ENCODE measurements at regions not wholly inside any gene's neighbourhood (a gene's known extent, or its start where the extent isn't known, plus 50 kb on each side); places are given as distances from the start of the nearest gene placed in this dataset.

DNA sequence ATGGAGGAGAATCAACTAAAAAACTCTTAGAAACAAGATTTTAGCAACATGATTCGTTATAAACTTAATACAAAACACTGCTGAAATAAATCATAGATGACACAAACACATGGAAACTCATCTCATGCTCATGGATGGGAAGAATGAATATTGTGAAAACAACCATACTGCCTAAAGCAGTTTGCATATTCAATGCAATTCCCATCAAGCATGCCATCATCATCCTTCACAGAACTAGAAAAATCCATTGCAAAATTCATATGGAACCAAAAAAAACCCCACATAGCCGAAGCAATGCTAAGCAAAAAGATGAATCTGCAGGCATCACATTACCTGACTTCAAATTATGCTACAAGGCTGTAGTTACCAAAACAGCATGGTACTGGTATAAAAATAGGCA is 1015.8 kb upstream of the GRIA3 start:
- TF ChIP-seq ZBTB8A (tag by site-specific recombination; IDR thresholded peaks at IDR 0.05) (no peak), KLF9 (tag by site-specific recombination; IDR thresholded peaks at IDR 0.05; ENCODE audit: low read depth) (no peak), ZNF169 (tag by site-specific recombination; IDR thresholded peaks at IDR 0.05) (no peak), ZNF529 (tag by site-specific recombination; IDR thresholded peaks at IDR 0.05; ENCODE audit: insufficient replicate concordance) (no peak), ZNF302 (tag by site-specific recombination; IDR thresholded peaks at IDR 0.05; ENCODE audit: low read depth) (no peak), ZNF133 (tag by site-specific recombination; IDR thresholded peaks at IDR 0.05) (no peak)
- TF ChIP-seq, protein P1, sequence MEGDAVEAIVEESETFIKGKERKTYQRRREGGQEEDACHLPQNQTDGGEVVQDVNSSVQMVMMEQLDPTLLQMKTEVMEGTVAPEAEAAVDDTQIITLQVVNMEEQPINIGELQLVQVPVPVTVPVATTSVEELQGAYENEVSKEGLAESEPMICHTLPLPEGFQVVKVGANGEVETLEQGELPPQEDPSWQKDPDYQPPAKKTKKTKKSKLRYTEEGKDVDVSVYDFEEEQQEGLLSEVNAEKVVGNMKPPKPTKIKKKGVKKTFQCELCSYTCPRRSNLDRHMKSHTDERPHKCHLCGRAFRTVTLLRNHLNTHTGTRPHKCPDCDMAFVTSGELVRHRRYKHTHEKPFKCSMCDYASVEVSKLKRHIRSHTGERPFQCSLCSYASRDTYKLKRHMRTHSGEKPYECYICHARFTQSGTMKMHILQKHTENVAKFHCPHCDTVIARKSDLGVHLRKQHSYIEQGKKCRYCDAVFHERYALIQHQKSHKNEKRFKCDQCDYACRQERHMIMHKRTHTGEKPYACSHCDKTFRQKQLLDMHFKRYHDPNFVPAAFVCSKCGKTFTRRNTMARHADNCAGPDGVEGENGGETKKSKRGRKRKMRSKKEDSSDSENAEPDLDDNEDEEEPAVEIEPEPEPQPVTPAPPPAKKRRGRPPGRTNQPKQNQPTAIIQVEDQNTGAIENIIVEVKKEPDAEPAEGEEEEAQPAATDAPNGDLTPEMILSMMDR (tag by site-specific recombination; IDR thresholded peaks at IDR 0.05), result no peak
- TF ChIP-seq, protein P2, sequence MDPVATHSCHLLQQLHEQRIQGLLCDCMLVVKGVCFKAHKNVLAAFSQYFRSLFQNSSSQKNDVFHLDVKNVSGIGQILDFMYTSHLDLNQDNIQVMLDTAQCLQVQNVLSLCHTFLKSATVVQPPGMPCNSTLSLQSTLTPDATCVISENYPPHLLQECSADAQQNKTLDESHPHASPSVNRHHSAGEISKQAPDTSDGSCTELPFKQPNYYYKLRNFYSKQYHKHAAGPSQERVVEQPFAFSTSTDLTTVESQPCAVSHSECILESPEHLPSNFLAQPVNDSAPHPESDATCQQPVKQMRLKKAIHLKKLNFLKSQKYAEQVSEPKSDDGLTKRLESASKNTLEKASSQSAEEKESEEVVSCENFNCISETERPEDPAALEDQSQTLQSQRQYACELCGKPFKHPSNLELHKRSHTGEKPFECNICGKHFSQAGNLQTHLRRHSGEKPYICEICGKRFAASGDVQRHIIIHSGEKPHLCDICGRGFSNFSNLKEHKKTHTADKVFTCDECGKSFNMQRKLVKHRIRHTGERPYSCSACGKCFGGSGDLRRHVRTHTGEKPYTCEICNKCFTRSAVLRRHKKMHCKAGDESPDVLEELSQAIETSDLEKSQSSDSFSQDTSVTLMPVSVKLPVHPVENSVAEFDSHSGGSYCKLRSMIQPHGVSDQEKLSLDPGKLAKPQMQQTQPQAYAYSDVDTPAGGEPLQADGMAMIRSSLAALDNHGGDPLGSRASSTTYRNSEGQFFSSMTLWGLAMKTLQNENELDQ (tag by site-specific recombination; IDR thresholded peaks at IDR 0.05; ENCODE audit: low read depth), result no peak
